ENCODE measurements at regions not wholly inside any gene's neighbourhood (a gene's known extent, or its start where the extent isn't known, plus 50 kb on each side); places are given as distances from the start of the nearest gene placed in this dataset.
A peak's percentile ranks its signal among the peaks of the same experiment; 100 is the strongest.

GRCh38 chr3:152593242-152593641 lies 241.7 kb upstream of the P2RY1 start:
- peaks cover 7% of the 10 kb centered on the region for H3K4me1 ChIP-seq (ENCODE audit: control insufficient read depth, insufficient read depth, low read length)
- intact Hi-C loops (cut with micrococcal nuclease; ENCODE audit: unreplicated experiment) (no loop called here), in situ Hi-C loops (cut with MboI) (no loop called here)
- H3K9ac ChIP-seq (ENCODE audit: control insufficient read depth, insufficient read depth, low read length): no peak overlapping the region
- no TSS peak for BruUV-seq (replicated peaks)
- no peak overlapping the region for H3K4me2 ChIP-seq (ENCODE audit: control insufficient read depth, insufficient read depth)
- H3K27ac ChIP-seq (ENCODE audit: control insufficient read depth, insufficient read depth): no peak overlapping the region
- TF ChIP-seq RFX5 (IDR thresholded peaks at IDR 0.05; ENCODE audit: low read depth, low read length) (no peak), SPI1 (IDR thresholded peaks at IDR 0.05; ENCODE audit: borderline replicate concordance, insufficient read depth, low read depth, low read length) (no peak), SIX5 (IDR thresholded peaks at IDR 0.05; ENCODE audit: low read depth, low read length, severe bottlenecking) (no peak), STAT1 (conservative IDR thresholded peaks at IDR 0.05) (no peak), SUPT20H (IDR thresholded peaks at IDR 0.05; ENCODE audit: borderline replicate concordance, control insufficient read depth, low read depth, low read length) (no peak), SMAD1 (IDR thresholded peaks at IDR 0.05; ENCODE audit: low read depth, partially characterized antibody) (no peak), HDGF (IDR thresholded peaks at IDR 0.05) (peak; percentile 47; the same call in 1 of the 2 replicates), CBX3 (IDR thresholded peaks at IDR 0.05; ENCODE audit: borderline replicate concordance, low read depth) (no peak), YBX1 (IDR thresholded peaks at IDR 0.05) (0 out of 2 replicates have a peak, but pooled peaks have one; percentile 50), NBN (IDR thresholded peaks at IDR 0.05) (0 out of 2 replicates have a peak, but pooled peaks have one; percentile 42)
- TF ChIP-seq, protein P1, sequence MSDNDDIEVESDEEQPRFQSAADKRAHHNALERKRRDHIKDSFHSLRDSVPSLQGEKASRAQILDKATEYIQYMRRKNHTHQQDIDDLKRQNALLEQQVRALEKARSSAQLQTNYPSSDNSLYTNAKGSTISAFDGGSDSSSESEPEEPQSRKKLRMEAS (IDR thresholded peaks at IDR 0.05; ENCODE audit: low read depth, low read length): no peak
- TF ChIP-seq, protein P2, sequence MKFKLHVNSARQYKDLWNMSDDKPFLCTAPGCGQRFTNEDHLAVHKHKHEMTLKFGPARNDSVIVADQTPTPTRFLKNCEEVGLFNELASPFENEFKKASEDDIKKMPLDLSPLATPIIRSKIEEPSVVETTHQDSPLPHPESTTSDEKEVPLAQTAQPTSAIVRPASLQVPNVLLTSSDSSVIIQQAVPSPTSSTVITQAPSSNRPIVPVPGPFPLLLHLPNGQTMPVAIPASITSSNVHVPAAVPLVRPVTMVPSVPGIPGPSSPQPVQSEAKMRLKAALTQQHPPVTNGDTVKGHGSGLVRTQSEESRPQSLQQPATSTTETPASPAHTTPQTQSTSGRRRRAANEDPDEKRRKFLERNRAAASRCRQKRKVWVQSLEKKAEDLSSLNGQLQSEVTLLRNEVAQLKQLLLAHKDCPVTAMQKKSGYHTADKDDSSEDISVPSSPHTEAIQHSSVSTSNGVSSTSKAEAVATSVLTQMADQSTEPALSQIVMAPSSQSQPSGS (IDR thresholded peaks at IDR 0.05; ENCODE audit: low read length): no peak
- ChIA-PET SMC1A (ENCODE audit: uncharacterized antibody, unreplicated experiment) (interaction anchor here (0.7 kb wide), 1 partner anchor 165 kb away, joined by 4 read pairs; no protein-coding TSS in a partner anchor), CTCF (interaction anchor here (0.9 kb wide), 1 partner anchor 197 kb away, joined by 3 read pairs; no protein-coding TSS in a partner anchor), RAD21 (ENCODE audit: unreplicated experiment) (no interaction called here), POLR2A (no interaction called here)
- no peaks in the 10 kb centered on the region for H3K36me3 ChIP-seq (ENCODE audit: control insufficient read depth in 2 of 2, insufficient read depth in 2 of 2, low read length in 1 of 2)
- no peaks in the 10 kb centered on the region for H3K9me3 ChIP-seq (replicated peaks; ENCODE audit: control insufficient read depth, insufficient read depth, low read length)
- no peaks in the 10 kb centered on the region for H4K20me1 ChIP-seq (ENCODE audit: control insufficient read depth, insufficient read depth)
- ATAC-seq (no peak), DNase-seq (ENCODE audit: low read depth, low spot score) (no peak), FAIRE-seq (no peak)
- no peaks in the 10 kb centered on the region for H3K79me2 ChIP-seq (ENCODE audit: control insufficient read depth, insufficient read depth, low read length)
- H3K27me3 ChIP-seq (replicated peaks in 1 of 2; ENCODE audit: control insufficient read depth in 2 of 2, insufficient read depth in 2 of 2, low read length in 1 of 2): no peaks in the 10 kb centered on the region
- no peak overlapping the region for H2AFZ ChIP-seq (ENCODE audit: control insufficient read depth, low read depth, low read length)
- H3K4me3 ChIP-seq: no peak overlapping the region
